GM12875 (cell line): ENCODE measurements at regions not wholly inside any gene's neighbourhood (a gene's known extent, or its start where the extent isn't known, plus 50 kb on each side); places are given as distances from the start of the nearest gene placed in this dataset.

Experiments
- H3K4me3 ChIP-seq: one replicate; pipeline ENCODE4 v1.5.1; 2011; ENCODE audit warnings: low read depth, low read length, control low read depth
- TF ChIP-seq, protein P1 (sequence below): IDR thresholded peaks from 2 replicates; pipeline ENCODE4 v1.5.1; 2011; ENCODE audit warnings: low read depth, mild to moderate bottlenecking, control low read depth, inconsistent platforms, low read length, moderate library complexity, borderline replicate concordance; ENCODE audit not compliant: insufficient read depth

DNA sequence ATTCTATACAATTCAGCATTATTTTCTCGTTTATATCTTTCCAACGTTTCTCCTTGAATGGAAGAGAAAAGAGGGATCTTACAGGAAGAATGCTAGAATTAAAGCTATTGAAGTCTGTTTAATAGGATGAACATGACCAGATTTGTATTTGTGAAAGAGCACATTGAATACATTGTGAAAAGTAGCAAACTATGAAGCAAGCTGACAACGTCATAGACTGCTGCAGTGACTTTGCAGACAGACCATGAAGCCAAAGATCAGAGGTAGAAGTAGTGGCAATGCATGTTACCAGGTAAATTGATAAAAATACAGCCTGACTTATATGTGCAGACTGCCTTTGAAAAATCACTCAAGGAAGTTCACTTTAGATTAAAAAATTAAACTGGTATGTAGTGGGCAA lies 146.1 kb downstream of the RASSF9 start:
- TF ChIP-seq, protein P1, sequence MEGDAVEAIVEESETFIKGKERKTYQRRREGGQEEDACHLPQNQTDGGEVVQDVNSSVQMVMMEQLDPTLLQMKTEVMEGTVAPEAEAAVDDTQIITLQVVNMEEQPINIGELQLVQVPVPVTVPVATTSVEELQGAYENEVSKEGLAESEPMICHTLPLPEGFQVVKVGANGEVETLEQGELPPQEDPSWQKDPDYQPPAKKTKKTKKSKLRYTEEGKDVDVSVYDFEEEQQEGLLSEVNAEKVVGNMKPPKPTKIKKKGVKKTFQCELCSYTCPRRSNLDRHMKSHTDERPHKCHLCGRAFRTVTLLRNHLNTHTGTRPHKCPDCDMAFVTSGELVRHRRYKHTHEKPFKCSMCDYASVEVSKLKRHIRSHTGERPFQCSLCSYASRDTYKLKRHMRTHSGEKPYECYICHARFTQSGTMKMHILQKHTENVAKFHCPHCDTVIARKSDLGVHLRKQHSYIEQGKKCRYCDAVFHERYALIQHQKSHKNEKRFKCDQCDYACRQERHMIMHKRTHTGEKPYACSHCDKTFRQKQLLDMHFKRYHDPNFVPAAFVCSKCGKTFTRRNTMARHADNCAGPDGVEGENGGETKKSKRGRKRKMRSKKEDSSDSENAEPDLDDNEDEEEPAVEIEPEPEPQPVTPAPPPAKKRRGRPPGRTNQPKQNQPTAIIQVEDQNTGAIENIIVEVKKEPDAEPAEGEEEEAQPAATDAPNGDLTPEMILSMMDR: no peak
- no peak overlapping the region for H3K4me3 ChIP-seq

DNA sequence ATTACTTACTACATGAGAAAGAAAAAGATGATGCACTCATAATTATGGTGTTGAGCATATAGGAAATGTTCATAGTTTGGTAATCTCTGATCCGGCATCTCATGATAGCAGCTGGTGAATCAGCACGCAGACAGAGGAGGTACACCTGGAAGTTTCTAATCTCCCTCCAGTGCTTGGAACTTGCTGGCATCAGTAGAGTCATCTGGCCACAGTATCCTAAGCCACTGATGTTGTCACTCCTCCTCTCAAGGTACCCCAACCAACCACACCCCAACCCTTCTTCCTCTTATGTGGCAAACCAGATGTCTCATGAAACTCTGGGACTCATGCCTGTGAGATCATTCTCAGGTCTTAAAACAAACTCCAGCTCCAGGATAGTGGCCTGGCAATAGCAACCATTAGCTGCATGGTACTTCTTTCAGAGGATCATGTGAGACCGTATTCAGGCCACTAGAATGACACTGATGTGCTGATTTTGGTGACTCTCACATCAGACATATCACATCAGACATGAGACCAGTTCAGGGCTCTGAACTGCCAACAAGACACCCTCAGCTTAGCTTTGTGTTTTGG lies 143.0 kb downstream of the RASSF9 start:
- TF ChIP-seq, protein P1: no peak
- no peak overlapping the region for H3K4me3 ChIP-seq

- TF ChIP-seq, protein P1: no peak
- H3K4me3 ChIP-seq: no peak overlapping the region
Measured at GRCh38 chr12:85695097-85695715, 141.0 kb downstream of the RASSF9 start.

- no peak overlapping the region for H3K4me3 ChIP-seq
- TF ChIP-seq, protein P1: no peak
Measured at GRCh38 chr12:85697003-85697402, 139.2 kb downstream of the RASSF9 start.

- no peak overlapping the region for H3K4me3 ChIP-seq
- TF ChIP-seq, protein P1: no peak
Measured at GRCh38 chr12:85698937-85699336, 137.3 kb downstream of the RASSF9 start.

DNA sequence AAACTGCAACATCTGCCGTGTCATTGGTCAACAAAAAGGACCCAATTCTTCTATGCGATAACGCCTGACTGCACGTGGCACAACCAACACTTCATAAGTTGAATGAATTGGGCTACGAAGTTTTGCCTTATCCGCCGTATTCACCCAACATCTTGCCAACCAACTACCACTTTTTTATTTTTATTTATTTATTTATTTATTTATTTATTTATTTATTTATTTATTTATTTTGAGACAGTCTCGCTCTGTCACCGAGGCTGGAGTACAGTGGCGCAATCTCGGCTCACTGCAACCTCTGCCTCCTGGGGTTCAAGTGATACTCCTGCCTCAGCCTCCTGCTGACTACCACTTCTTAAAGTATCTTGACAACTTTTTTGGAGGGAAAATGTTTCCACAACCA lies 127.4 kb downstream of the RASSF9 start:
- no peak overlapping the region for H3K4me3 ChIP-seq
- TF ChIP-seq, protein P1: no peak

DNA sequence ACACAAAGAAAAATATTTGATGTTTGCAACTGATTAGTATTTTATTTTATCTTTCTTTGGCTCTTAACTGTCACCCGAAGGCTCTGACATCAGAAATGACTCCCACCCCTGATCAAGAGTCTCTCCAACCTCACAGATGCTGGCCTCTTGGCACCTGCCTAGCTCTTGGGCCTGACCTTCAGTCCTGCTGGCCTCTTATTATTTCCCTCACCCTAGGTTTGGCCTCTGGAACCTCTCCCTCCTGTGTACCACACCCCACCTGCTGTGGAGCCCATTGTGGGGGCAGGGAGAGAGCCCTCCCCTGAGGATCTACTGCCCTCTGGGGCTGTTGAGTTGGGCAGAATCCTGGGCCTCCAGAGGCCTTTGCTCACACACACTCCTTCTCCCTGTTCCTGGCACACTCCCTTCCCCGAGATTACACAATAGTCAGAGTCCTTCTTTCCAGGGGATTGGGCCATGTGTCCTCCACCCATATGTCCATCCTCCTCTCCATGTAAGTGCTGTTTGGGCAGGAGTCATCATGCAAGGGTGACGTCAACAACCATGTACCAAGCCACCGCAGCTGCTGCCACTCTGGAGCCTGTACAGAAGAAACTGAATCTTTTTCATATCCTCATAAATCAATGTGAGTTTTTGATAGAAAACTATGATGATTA lies 124.3 kb downstream of the RASSF9 start:
- H3K4me3 ChIP-seq: no peak overlapping the region
- TF ChIP-seq, protein P1: no peak
